Stimulated activated naive B cell treated with anti-CD40 and anti-IgM and Interleukin-4, amounts not matched to agents 10 μg/mL and 1 μg/mL and 100 μg/mL, for 72 hours (primary cell): ENCODE measurements at regions not wholly inside any gene's neighbourhood (a gene's known extent, or its start where the extent isn't known, plus 50 kb on each side); places are given as distances from the start of the nearest gene placed in this dataset.

Source experiments
- ATAC-seq, 2 donors: fragments of 150-1000 bp; cut with Tn5 transposase; replicated peaks; 2 replicates each; pipeline ENCODE4 v1.10.0; 2021; ENCODE audit warnings: moderate library complexity in 1 of 2
- DNase-seq: peaks from one replicate; pipeline ENCODE4 v3.0.0; 2021
- H3K27ac Mint-ChIP-seq: one replicate; pipeline ENCODE4 v1.8.0; 2022; ENCODE audit warnings: mild to moderate bottlenecking, mixed read lengths
- H3K27me3 Mint-ChIP-seq, 2 donors: one replicate each; pipeline ENCODE4 v1.8.0; 2022; ENCODE audit warnings: mixed read lengths in 2 of 2
- H3K36me3 Mint-ChIP-seq, 2 donors: one replicate each; pipeline ENCODE4 v1.8.0; 2022; ENCODE audit warnings: mixed read lengths in 2 of 2, mild to moderate bottlenecking in 1 of 2
- H3K4me1 Mint-ChIP-seq, 2 donors: one replicate each; pipeline ENCODE4 v1.8.0; 2022; ENCODE audit warnings: mixed read lengths in 2 of 2, mild to moderate bottlenecking in 1 of 2
- H3K4me3 Mint-ChIP-seq, 2 donors: one replicate each; pipeline ENCODE4 v1.8.0; 2022; ENCODE audit warnings: mild to moderate bottlenecking in 2 of 2, mixed read lengths in 2 of 2, moderate library complexity in 1 of 2
- H3K9me3 Mint-ChIP-seq, 2 donors: one replicate each; pipeline ENCODE4 v1.8.0; 2022; ENCODE audit warnings: mixed read lengths in 2 of 2, mild to moderate bottlenecking in 1 of 2

GRCh38 chr14:88929656-88930436 is 105.4 kb downstream of the TTC8 start:
- DNase-seq (no peak), ATAC-seq (no peak)
- Mint-ChIP-seq H3K27me3 (peaks cover 12 to 20% of the 10 kb centered on the region in 2 donors), H3K4me3 (no peak overlapping the region), H3K36me3 (peaks cover 0 to 3% of the 10 kb centered on the region in 2 donors), H3K27ac (no peak overlapping the region), H3K4me1 (no peaks in the 10 kb centered on the region), H3K9me3 (peaks cover 4 to 8% of the 10 kb centered on the region in 2 donors)

- no peaks in the 10 kb centered on the region for H3K4me1 Mint-ChIP-seq
- peaks cover 0 to 3% of the 10 kb centered on the region in 2 donors for H3K36me3 Mint-ChIP-seq
- ATAC-seq (no peak), DNase-seq (no peak)
- H3K27ac Mint-ChIP-seq: no peak overlapping the region
- no peak overlapping the region for H3K4me3 Mint-ChIP-seq
- H3K27me3 Mint-ChIP-seq: peaks cover 17 to 21% of the 10 kb centered on the region in 2 donors
- H3K9me3 Mint-ChIP-seq: peaks cover 4 to 8% of the 10 kb centered on the region in 2 donors
Measured at GRCh38 chr14:88931321-88932110, 107.1 kb downstream of the TTC8 start.

DNA sequence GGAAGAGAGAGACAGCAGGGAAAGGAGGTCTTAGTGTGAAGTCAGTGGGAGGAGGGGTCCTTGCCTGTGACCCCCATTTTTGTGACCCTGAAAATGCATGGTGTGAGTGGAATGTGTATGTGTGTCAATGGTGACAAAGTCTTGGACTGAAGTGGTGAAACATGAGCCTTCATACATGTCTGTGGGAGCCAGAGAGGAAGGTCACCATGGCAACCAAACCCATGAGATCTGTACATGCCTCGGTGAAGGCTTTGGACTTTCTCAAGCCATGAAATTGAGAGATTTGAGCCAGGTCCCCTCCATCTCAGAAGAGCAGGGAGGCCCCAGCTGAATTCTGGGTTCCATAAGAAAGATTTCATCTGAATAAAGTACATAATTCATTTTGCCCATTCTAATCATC is 108.7 kb downstream of the TTC8 start:
- DNase-seq: no peak
- Mint-ChIP-seq H3K4me3 (no peak overlapping the region), H3K4me1 (no peaks in the 10 kb centered on the region), H3K36me3 (peaks cover 0 to 2% of the 10 kb centered on the region in 2 donors), H3K27ac (no peak overlapping the region), H3K9me3 (peaks cover 4 to 7% of the 10 kb centered on the region in 2 donors), H3K27me3 (peaks cover 16 to 17% of the 10 kb centered on the region in 2 donors)
- no peak for ATAC-seq

- DNase-seq (no peak), ATAC-seq (no peak)
- Mint-ChIP-seq H3K4me3 (no peak overlapping the region), H3K27me3 (peaks cover 19% of the 10 kb centered on the region in 2 donors), H3K36me3 (no peaks in the 10 kb centered on the region), H3K27ac (no peak overlapping the region), H3K4me1 (no peaks in the 10 kb centered on the region), H3K9me3 (no peaks in the 10 kb centered on the region)
Measured at GRCh38 chr14:88934351-88934806, 109.9 kb downstream of the TTC8 start.

GRCh38 chr14:88935083-88935482 is 110.6 kb downstream of the TTC8 start:
- Mint-ChIP-seq H3K9me3 (no peaks in the 10 kb centered on the region), H3K4me3 (no peak overlapping the region), H3K27ac (no peak overlapping the region), H3K4me1 (no peaks in the 10 kb centered on the region), H3K27me3 (peaks cover 26 to 27% of the 10 kb centered on the region in 2 donors), H3K36me3 (no peaks in the 10 kb centered on the region)
- DNase-seq: no peak
- ATAC-seq: no peak

DNA sequence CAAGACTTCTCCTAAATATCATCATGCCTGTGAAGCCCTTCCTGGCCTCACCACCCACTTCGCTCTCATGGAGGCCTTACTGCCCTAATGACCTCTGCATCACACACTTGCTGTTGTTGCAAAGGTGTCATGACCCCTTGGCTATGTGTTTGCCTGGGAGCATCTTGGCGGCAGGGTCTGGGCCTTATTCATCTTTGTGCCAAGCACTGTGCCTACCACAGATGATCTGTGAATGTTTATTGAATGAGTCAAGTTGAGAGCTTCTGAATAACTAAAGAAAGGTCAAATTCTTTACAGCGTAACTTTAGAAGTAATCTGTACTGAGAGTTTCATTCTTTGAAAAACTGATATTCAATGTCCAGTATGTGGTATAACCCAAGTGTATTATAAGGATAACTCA is 113.3 kb downstream of the TTC8 start:
- no peaks in the 10 kb centered on the region for H3K36me3 Mint-ChIP-seq
- DNase-seq (no peak), ATAC-seq (no peak)
- H3K4me3 Mint-ChIP-seq: no peak overlapping the region
- H3K9me3 Mint-ChIP-seq: no peaks in the 10 kb centered on the region
- H3K4me1 Mint-ChIP-seq: no peaks in the 10 kb centered on the region
- no peak overlapping the region for H3K27ac Mint-ChIP-seq
- H3K27me3 Mint-ChIP-seq: peaks cover 24 to 28% of the 10 kb centered on the region in 2 donors

DNA sequence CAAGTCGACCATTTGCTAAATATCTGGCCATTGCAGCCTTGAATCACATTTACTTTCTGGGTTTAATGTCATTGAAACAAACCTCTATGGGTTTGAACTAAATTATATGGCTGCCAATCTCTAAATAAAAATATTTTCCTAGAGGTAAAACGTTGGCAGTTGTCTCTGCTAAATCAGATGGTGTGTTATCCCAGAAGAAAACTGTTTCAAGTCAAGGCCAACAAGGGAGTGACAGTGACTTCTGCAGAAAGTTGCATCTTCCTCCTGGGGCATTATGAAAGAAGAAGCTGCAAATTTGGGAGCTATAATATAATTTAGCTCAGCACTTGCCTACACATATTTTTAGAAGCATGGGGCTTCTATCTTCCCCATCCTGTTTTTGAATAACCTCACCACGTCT is 116.2 kb downstream of the TTC8 start:
- DNase-seq (no peak), ATAC-seq (no peak)
- Mint-ChIP-seq H3K27me3 (peaks cover 23 to 32% of the 10 kb centered on the region in 2 donors), H3K27ac (no peak overlapping the region), H3K4me3 (no peak overlapping the region), H3K36me3 (no peaks in the 10 kb centered on the region), H3K4me1 (peaks cover 3 to 4% of the 10 kb centered on the region in 2 donors), H3K9me3 (peaks cover 0 to 7% of the 10 kb centered on the region in 2 donors)

DNA sequence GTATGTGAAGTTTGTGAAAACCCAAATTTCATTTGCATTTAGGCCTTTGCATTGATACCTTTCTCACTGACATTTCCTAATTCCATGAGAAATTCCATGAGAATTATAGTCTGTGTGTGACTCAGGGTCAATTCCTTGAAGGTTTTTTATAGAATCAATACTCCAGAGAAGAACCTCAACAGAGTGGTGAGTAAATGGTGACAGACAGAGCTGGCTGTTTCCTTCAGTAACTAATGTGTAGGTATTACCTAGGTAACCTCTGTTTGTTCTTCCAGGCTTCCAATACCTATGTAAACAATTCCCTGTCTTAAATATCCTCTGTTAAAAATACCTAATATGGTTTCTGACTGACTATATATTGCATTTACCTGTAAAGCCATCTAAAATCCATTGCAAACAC is 117.0 kb downstream of the TTC8 start:
- peaks cover 27 to 30% of the 10 kb centered on the region in 2 donors for H3K27me3 Mint-ChIP-seq
- H3K27ac Mint-ChIP-seq: no peak overlapping the region
- H3K9me3 Mint-ChIP-seq: peaks cover 0 to 7% of the 10 kb centered on the region in 2 donors
- no peak for ATAC-seq
- no peaks in the 10 kb centered on the region for H3K36me3 Mint-ChIP-seq
- peaks cover 3 to 4% of the 10 kb centered on the region in 2 donors for H3K4me1 Mint-ChIP-seq
- DNase-seq: no peak
- H3K4me3 Mint-ChIP-seq: no peak overlapping the region

DNA sequence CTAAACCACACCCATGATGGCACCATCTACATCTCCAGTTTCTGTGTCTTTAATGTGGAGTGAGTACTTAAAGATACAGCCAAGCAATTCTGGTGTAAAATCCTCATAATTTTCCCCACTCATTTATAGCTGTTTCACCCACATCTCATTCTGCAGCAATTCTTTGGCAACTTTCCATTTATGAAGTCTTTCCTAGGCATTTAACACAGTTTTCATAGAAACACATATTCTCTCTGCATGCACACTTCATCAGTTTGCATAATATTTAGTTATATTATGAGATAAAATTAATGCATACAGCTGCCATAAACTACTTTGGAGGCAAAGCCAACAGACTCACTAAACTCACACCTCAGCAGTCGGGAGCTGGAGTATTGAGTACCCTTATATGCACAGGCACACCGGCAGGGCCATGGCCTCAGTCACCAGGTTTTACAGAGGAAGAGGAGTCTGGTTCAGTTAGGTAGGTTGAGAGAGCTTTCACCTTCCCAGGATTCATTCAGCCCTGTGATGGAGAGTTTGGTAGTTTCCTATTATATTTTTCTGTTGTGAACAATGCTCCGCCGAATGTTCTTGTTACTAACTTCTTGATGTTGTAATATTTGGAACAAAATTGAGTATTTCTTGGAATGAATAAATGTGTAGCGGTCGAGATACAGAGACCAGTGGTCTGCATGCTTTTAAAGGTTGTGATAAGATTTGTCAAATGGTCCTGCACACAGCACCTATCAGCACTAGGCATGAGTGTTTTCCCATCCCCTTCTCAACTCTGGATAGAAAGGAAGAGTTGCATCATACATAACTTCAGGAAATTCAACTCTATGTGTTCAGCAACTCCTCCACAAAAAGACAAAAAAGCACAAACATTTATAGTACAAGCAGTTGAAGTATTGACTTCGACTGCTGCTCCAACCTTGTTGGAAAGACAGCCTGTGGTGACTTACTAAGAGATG is 123.5 kb downstream of the TTC8 start:
- Mint-ChIP-seq H3K4me3 (no peak overlapping the region), H3K36me3 (peaks cover 0 to 4% of the 10 kb centered on the region in 2 donors), H3K9me3 (peaks cover 11 to 23% of the 10 kb centered on the region in 2 donors), H3K27ac (no peak overlapping the region), H3K27me3 (peaks cover 14 to 17% of the 10 kb centered on the region in 2 donors), H3K4me1 (peaks cover 3 to 4% of the 10 kb centered on the region in 2 donors)
- ATAC-seq: no peak
- DNase-seq: no peak

GRCh38 chr14:88950069-88950468 is 125.6 kb downstream of the TTC8 start:
- ATAC-seq (no peak), DNase-seq (no peak)
- Mint-ChIP-seq H3K9me3 (peaks cover 11 to 22% of the 10 kb centered on the region in 2 donors), H3K4me1 (no peaks in the 10 kb centered on the region), H3K4me3 (no peak overlapping the region), H3K27me3 (peaks cover 5% of the 10 kb centered on the region in 2 donors), H3K27ac (no peak overlapping the region), H3K36me3 (peaks cover 0 to 4% of the 10 kb centered on the region in 2 donors)

DNA sequence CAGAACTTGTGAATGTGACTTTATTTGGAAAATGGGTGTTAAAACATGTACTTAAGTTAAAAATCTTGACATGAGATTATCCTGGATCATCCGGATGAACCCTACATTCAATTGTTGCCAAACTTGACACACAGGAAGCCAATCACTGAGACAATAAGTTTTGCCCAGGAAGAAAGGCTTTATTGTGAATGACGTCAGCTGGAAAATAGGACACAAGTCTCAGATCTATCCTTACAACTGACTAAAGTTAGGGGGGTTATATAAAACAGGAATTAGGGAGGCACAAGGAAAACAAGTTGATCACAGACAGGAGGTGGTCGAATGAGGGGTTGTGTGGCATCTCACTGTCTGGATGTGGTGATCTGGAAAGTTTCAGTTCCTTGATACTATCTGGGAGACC is 126.9 kb downstream of the TTC8 start:
- DNase-seq (no peak), ATAC-seq (no peak)
- Mint-ChIP-seq H3K27me3 (no peaks in the 10 kb centered on the region), H3K4me3 (no peak overlapping the region), H3K27ac (no peak overlapping the region), H3K36me3 (peaks cover 0 to 4% of the 10 kb centered on the region in 2 donors), H3K4me1 (no peaks in the 10 kb centered on the region), H3K9me3 (peaks cover 11 to 22% of the 10 kb centered on the region in 2 donors)

DNA sequence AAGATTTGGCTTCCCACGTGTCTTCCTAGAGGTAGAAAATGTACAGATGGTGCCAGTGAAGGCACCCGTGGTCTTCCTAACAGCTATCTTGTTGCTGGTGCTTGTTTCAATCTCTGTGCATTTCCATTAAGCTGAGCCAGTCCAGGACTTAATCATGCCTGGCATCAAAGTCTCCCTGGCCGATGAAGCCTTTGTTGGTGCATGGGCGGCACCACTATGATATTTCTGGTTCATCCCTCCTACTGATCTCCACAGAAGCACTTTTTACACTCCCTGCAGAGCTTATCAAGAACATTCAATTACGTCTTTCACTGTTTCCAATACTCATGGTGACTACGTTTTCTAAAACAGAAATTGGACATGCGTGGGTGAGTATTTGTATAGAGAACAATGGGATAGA is 128.4 kb downstream of the TTC8 start:
- peaks cover 0 to 4% of the 10 kb centered on the region in 2 donors for H3K36me3 Mint-ChIP-seq
- H3K27ac Mint-ChIP-seq: no peak overlapping the region
- no peak for DNase-seq
- no peak for ATAC-seq
- H3K27me3 Mint-ChIP-seq: no peaks in the 10 kb centered on the region
- no peaks in the 10 kb centered on the region for H3K4me1 Mint-ChIP-seq
- H3K9me3 Mint-ChIP-seq: peaks cover 11 to 22% of the 10 kb centered on the region in 2 donors
- no peak overlapping the region for H3K4me3 Mint-ChIP-seq

GRCh38 chr14:88955455-88955854 is 131.0 kb downstream of the TTC8 start:
- Mint-ChIP-seq H3K36me3 (peaks cover 0 to 4% of the 10 kb centered on the region in 2 donors), H3K4me1 (no peaks in the 10 kb centered on the region), H3K27ac (no peak overlapping the region), H3K4me3 (no peak overlapping the region), H3K9me3 (peaks cover 11 to 22% of the 10 kb centered on the region in 2 donors), H3K27me3 (peaks cover 0 to 5% of the 10 kb centered on the region in 2 donors)
- no peak for DNase-seq
- ATAC-seq: no peak

DNA sequence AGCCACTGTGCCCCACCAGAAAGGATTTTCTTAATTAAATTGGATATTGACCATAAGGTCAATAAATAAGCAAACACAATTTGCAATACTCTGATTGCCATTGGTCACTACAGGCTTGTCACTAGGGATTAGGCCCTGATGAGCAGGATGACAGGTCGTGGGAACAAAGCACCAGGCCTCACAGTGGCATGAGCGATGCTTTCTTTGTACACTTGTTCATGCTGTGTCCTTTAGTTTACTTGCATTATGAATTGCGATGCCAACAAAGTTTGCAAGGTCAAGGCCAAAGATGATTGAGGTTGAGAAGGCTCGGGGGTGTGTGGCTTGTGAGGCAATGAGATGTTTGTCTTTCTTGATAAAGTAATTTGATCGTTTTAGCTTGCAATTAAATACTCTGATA is 136.0 kb downstream of the TTC8 start:
- H3K27me3 Mint-ChIP-seq: peaks cover 8 to 19% of the 10 kb centered on the region in 2 donors
- ATAC-seq: no peak

More for the DNA sequence above, 136.0 kb downstream of the TTC8 start:
- Mint-ChIP-seq H3K4me1 (no peaks in the 10 kb centered on the region), H3K4me3 (no peak overlapping the region), H3K27ac (no peak overlapping the region), H3K36me3 (no peaks in the 10 kb centered on the region), H3K9me3 (no peaks in the 10 kb centered on the region)
- DNase-seq: no peak
